Psoas muscle (tissue), 7 donors: ENCODE measurements at regions not wholly inside any gene's neighbourhood (a gene's known extent, or its start where the extent isn't known, plus 50 kb on each side); places are given as distances from the start of the nearest gene placed in this dataset.

ENCODE experiments used
- ATAC-seq, 4 donors: fragments of 200-7000 bp; cut with Tn5 transposase; one replicate each; pipeline ENCODE4 v1.9.1; 2020; ENCODE audit warnings: moderate library complexity in 3 of 4, mild to moderate bottlenecking in 2 of 4
- DNase-seq, 2 donors: peaks; one replicate each; pipeline ENCODE4 v3.0.0-alpha.2; 2020
- H3K27ac ChIP-seq: fragments of 200-600 bp; one replicate; pipeline ENCODE4 v1.8.0; 2022
- H3K27me3 ChIP-seq, 3 donors: fragments of 200-600 bp in 1 of 3; one replicate each; pipeline versions ENCODE4 v1.6.1 to v1.8.0; 2013 to 2022; ENCODE audit warnings: low read length in 2 of 3, mild to moderate bottlenecking in 2 of 3, moderate library complexity in 1 of 3; ENCODE audit not compliant: insufficient read depth in 3 of 3
- H3K36me3 ChIP-seq, 2 donors: fragments of 200-600 bp in 1 of 2; one replicate each; pipeline versions ENCODE4 v1.6.1 to v1.8.0; 2013 to 2022; ENCODE audit warnings: low read depth in 1 of 2, mild to moderate bottlenecking in 1 of 2, moderate library complexity in 1 of 2; ENCODE audit not compliant: insufficient read depth in 1 of 2
- H3K4me1 ChIP-seq: fragments of 200-600 bp; one replicate; pipeline ENCODE4 v1.8.0; 2022
- H3K4me3 ChIP-seq: fragments of 200-600 bp; one replicate; pipeline ENCODE4 v1.8.0; 2022; ENCODE audit warnings: mild to moderate bottlenecking
- H3K9me3 ChIP-seq: fragments of 200-600 bp; one replicate; pipeline ENCODE4 v1.8.0; 2022
- WGBS, 3 donors: extraction: QIAGEN DNeasy Blood & Tissue Kit; methylation state at CpG; one replicate each; pipeline versions ENCODE4 v1.1.6 to v1.1.7; 2013; 5-methylcytosine and 5-hydroxymethylcytosine counted together
- intact Hi-C, 2 donors: fragments of 100-400 bp; cut with DNase I; formaldehyde crosslinking; loops; one replicate each; pipeline versions ENCODE4 v1.11.0 to v1.14.2; 2022
- TF ChIP-seq, protein P1 (sequence below): fragments of 200-600 bp; IDR thresholded peaks from one replicate; pipeline ENCODE4 v1.8.0; 2022; ENCODE audit warnings: antibody characterized with exemption
- donor health status: healthy with polysubstance abuse.
- donor health status: DM: no; HTN: no; CAD: no; lungs with moderate emphysema.
- donor health status: Bipolar disorder and iron deficiency.
- donor health status: healthy.
- donor health status: DM: yes; HTN: yes; CAD: no.
- donor health status: DM: no; HTN: no; CAD: no.
- donor health status: DM: yes; HTN: yes; CAD: no.

DNA sequence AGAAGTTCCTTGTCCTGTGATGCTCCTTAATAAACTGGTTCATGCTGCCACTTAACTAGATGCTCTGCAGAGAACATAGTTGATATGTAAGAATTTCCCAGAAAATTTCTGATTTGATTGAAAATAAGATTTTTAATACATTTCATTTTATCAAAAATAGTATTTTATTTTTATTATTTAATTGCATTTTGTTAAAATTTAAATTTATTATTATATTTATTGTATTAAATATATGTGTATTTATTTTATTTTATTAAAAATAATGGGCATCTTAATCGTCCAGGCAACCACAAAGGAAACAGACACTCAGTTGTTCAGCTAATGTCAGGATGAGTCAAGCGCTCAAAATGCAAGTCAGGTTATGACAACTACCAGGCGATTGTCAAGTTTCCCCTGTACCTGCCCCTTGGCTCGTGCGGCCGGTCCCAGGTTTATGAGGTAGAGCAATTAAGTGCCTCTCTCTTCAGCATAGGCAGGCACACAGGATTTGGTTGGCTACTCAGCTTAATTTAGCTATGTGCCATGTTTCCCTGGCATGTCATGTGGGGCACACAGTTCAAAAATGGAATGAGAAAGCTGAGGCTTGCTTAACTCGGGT lies 361.2 kb downstream of the RND3 start:
- ATAC-seq (no peak), DNase-seq (no peak)
- Histone ChIP-seq H3K36me3 (no peaks in the 10 kb centered on the region), H3K4me3 (no peak overlapping the region), H3K27ac (no peak overlapping the region), H3K27me3 (no peaks in the 10 kb centered on the region), H3K4me1 (no peaks in the 10 kb centered on the region), H3K9me3 (no peaks in the 10 kb centered on the region)
- TF ChIP-seq, protein P1, sequence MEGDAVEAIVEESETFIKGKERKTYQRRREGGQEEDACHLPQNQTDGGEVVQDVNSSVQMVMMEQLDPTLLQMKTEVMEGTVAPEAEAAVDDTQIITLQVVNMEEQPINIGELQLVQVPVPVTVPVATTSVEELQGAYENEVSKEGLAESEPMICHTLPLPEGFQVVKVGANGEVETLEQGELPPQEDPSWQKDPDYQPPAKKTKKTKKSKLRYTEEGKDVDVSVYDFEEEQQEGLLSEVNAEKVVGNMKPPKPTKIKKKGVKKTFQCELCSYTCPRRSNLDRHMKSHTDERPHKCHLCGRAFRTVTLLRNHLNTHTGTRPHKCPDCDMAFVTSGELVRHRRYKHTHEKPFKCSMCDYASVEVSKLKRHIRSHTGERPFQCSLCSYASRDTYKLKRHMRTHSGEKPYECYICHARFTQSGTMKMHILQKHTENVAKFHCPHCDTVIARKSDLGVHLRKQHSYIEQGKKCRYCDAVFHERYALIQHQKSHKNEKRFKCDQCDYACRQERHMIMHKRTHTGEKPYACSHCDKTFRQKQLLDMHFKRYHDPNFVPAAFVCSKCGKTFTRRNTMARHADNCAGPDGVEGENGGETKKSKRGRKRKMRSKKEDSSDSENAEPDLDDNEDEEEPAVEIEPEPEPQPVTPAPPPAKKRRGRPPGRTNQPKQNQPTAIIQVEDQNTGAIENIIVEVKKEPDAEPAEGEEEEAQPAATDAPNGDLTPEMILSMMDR, result no peak
- intact Hi-C loops, result no loop called here
- WGBS, 3 donors, result 82 to 89% (median 85%) methylated on average over 7 of the region's 7 CpGs

DNA sequence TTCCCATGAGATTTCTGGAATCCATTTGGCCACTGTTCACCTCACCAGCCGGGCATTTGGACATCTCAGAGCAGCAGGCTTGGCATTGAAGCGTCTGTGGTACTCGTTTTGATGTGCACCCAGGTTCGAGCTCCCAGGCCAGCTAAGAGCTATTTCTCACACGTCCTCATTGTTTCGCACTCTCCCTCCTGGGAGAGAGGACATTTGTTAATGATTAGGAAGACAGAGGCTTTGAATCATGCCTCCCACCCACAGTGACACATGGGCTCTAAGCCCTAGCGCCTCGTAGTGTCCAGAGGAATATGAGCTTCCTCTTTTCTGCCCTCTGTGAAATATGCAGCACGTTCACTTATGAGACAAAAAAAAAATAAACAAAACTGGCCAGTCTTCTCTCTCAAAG lies 361.8 kb downstream of the RND3 start:
- ATAC-seq, result no peak
- intact Hi-C loops, result no loop called here
- TF ChIP-seq, protein P1, result no peak
- no peak overlapping the region for H3K27ac ChIP-seq
- 22 to 32% (median 30%) methylated on average over 9 of the region's 9 CpGs for WGBS, 3 donors
- H3K4me1 ChIP-seq, result no peaks in the 10 kb centered on the region
- no peaks in the 10 kb centered on the region for H3K27me3 ChIP-seq
- no peaks in the 10 kb centered on the region for H3K9me3 ChIP-seq
- H3K4me3 ChIP-seq, result no peak overlapping the region
- no peaks in the 10 kb centered on the region for H3K36me3 ChIP-seq
- no peak for DNase-seq

DNA sequence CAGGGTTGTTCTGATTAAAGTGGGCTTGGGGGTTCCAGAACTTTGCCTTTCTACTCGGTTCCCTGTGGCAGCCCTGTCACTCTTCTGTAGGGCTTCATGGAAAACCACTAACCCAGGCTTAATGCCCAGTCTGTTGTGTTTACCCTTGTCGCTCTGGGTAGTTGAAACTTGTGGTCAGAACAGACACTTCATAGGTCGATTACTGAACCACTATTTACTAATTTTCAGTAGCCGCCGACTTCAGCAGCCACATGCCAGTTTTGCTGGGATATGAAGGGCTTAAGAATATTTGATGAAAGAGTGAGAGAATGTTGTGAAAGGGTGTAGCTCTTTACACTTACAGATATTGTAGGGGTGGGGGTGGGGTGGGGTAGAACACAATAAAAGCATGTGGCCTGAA lies 362.3 kb downstream of the RND3 start:
- Histone ChIP-seq H3K9me3 (no peaks in the 10 kb centered on the region), H3K27me3 (no peaks in the 10 kb centered on the region), H3K36me3 (no peaks in the 10 kb centered on the region), H3K4me3 (no peak overlapping the region), H3K27ac (no peak overlapping the region), H3K4me1 (no peaks in the 10 kb centered on the region)
- no peak for ATAC-seq
- no peak for DNase-seq
- intact Hi-C loops, result no loop called here
- whole genome bisulfite sequencing, 3 donors, result 79 to 84% (median 80%) methylated on average over 5 of the region's 5 CpGs
- TF ChIP-seq, protein P1, result no peak

DNA sequence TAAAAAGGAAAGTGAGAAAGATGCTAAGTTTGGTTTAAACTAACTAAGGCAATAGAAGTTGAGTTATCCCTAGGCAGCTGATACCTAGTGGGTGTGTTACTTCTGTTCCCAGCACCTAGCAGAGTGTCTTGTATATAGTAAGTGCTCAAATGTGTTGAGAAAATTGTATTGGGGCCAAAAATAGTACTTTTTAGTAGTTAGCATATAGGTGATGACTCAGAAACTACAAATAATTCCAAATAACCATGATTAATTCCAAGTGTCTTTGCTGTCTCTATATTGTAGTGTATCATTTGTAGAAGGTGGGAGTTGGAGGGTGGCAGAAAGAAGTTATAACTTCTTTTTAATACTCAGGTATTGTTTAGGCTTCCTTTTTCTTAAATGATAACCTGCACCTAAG lies 362.7 kb downstream of the RND3 start:
- Histone ChIP-seq H3K27me3 (no peaks in the 10 kb centered on the region), H3K4me3 (no peak overlapping the region), H3K27ac (no peak overlapping the region), H3K36me3 (no peaks in the 10 kb centered on the region), H3K9me3 (no peaks in the 10 kb centered on the region), H3K4me1 (no peaks in the 10 kb centered on the region)
- no peak for DNase-seq
- TF ChIP-seq, protein P1, result no peak
- no peak for ATAC-seq
- intact Hi-C loops, result no loop called here
